Mesothelial cell of epicardium (in vitro differentiated cells): ENCODE measurements at regions not wholly inside any gene's neighbourhood (a gene's known extent, or its start where the extent isn't known, plus 50 kb on each side); places are given as distances from the start of the nearest gene placed in this dataset.

Experiments used
- DNase-seq, 2 experiments: peaks; one replicate each; pipeline ENCODE4 v3.0.0; 2021; ENCODE audit warnings: low spot score in 2 of 2; ENCODE audit not compliant: unreplicated experiment in 2 of 2
- H3K27ac Mint-ChIP-seq: 2 replicates; pipeline ENCODE4 v1.8.0; 2021; ENCODE audit warnings: mixed read lengths
- H3K27me3 Mint-ChIP-seq: 2 replicates; pipeline ENCODE4 v1.8.0; 2021; ENCODE audit warnings: low read depth, mixed read lengths
- H3K36me3 Mint-ChIP-seq: 2 replicates; pipeline ENCODE4 v1.8.0; 2021; ENCODE audit warnings: mixed read lengths
- H3K4me1 Mint-ChIP-seq: 2 replicates; pipeline ENCODE4 v1.8.0; 2021; ENCODE audit warnings: mixed read lengths
- H3K4me3 Mint-ChIP-seq: 2 replicates; pipeline ENCODE4 v1.8.0; 2021; ENCODE audit warnings: mild to moderate bottlenecking, moderate library complexity, mixed read lengths
- H3K9me3 Mint-ChIP-seq: 2 replicates; pipeline ENCODE4 v1.8.0; 2021; ENCODE audit warnings: mixed read lengths
- TF ChIP-seq, protein P1 (sequence below): fragments of 200-600 bp; sonication (generic); IDR thresholded peaks from one replicate; pipeline ENCODE4 v1.5.0; 2021; ENCODE audit warnings: antibody characterized with exemption; ENCODE audit not compliant: unreplicated experiment

DNA sequence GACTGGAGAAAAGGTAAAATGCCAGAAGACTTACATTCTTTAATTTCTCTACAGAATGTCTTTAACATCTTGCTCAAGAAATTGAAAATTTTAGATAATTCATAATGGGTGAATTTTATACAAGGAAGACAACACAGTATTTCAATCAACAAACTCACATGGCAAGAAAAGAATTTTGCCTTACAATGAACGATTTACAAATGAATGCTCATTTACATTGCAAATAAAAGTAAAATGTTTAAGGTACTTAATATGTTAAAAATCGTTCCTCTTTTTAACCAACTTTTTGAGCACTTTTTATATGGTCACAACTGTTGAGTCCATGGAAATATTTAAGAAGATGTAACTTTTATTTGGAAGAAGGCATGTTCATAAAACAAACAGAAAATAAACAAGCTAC is 174.8 kb upstream of the UBE2E2 start:
- TF ChIP-seq, protein P1, sequence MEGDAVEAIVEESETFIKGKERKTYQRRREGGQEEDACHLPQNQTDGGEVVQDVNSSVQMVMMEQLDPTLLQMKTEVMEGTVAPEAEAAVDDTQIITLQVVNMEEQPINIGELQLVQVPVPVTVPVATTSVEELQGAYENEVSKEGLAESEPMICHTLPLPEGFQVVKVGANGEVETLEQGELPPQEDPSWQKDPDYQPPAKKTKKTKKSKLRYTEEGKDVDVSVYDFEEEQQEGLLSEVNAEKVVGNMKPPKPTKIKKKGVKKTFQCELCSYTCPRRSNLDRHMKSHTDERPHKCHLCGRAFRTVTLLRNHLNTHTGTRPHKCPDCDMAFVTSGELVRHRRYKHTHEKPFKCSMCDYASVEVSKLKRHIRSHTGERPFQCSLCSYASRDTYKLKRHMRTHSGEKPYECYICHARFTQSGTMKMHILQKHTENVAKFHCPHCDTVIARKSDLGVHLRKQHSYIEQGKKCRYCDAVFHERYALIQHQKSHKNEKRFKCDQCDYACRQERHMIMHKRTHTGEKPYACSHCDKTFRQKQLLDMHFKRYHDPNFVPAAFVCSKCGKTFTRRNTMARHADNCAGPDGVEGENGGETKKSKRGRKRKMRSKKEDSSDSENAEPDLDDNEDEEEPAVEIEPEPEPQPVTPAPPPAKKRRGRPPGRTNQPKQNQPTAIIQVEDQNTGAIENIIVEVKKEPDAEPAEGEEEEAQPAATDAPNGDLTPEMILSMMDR: no peak
- H3K9me3 Mint-ChIP-seq: peaks cover 42% of the 10 kb centered on the region

DNA sequence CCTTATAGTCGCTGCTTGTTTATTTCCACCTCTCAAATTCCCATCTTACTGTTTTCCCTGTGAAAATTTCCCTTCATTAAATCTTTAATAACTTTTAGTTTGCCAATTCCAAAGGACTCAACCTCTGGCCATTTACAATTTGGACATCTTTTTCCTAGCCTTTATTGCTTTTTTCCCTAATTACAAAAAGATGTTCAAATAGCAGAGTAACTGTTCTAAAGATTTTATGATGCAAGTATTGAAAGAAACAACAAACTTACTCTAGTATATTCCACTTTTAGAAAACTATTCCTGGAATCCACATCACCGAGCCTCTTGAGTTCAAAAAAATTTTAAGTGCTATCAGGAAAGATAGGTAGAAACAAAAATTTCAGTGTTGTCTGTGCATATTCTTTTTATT is 174.1 kb upstream of the UBE2E2 start:
- Mint-ChIP-seq H3K9me3 (peaks cover 42% of the 10 kb centered on the region), H3K27ac (no peak overlapping the region), H3K4me3 (no peak overlapping the region), H3K27me3 (peaks cover 8% of the 10 kb centered on the region), H3K4me1 (peaks cover 5% of the 10 kb centered on the region), H3K36me3 (peaks cover 2% of the 10 kb centered on the region)
- no peak for DNase-seq
- TF ChIP-seq, protein P1: no peak

More for the DNA sequence above, 174.8 kb upstream of the UBE2E2 start:
- H3K4me1 Mint-ChIP-seq: peaks cover 5% of the 10 kb centered on the region
- peaks cover 4% of the 10 kb centered on the region for H3K27me3 Mint-ChIP-seq
- H3K4me3 Mint-ChIP-seq: no peak overlapping the region
- H3K36me3 Mint-ChIP-seq: peaks cover 2% of the 10 kb centered on the region
- no peak overlapping the region for H3K27ac Mint-ChIP-seq
- DNase-seq: no peak

DNA sequence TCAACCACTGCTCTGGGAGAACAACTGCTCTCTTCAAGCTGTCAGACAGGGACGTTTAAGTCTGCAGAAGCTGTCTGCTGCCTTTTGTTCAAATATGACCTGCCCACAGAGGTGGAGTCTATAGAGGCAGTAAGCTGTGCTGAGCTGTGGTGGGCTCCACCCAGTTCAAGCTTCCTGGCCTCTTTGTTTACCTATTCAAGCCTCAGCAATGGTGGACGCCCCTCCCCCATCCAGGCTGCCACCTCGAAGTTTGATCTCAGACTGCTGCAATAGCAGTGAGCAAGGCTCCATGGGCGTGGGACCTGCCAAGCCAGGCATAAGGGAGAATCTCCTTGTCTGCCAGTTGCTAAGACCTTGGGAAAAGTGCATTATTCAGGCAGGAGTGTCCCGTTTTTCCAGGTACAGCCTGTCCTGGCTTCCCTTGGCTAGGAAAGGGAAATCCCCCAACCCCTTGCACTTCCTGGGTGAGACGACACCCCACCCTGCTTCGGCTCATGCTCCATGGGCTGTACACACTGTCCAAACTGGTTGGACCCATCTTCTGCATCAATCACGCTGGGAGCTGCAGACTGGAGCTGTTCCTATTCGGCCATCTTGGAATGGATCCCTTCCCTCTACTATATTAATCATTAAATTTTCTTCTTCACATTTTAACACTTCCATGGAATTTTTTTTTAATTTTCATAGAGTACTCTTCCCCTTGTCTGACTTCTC is 167.0 kb upstream of the UBE2E2 start:
- Mint-ChIP-seq H3K4me1 (peaks cover 9% of the 10 kb centered on the region), H3K4me3 (no peak overlapping the region), H3K27me3 (peaks cover 8% of the 10 kb centered on the region), H3K27ac (no peak overlapping the region), H3K9me3 (peaks cover 32% of the 10 kb centered on the region), H3K36me3 (no peaks in the 10 kb centered on the region)
- TF ChIP-seq, protein P1: no peak
- no peak for DNase-seq

DNA sequence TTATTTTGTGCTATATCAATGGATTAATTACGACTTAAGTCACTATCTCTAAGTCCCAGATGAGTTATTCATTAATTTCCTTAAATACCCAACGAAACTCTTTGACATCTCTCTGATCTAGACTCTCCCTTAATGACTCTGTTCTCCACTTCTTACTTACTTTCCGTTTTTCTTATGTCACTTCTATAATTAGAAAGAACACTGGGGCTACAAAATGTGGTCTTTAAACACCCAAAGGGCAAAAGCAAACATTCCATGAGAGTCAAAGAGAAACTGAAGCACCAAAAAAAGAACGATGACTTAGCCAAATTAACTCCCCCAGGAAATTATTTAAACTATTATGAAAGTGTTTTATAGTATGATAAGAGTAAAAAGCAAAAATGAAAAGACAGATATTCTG is 166.4 kb upstream of the UBE2E2 start:
- DNase-seq: no peak
- no peak overlapping the region for H3K27ac Mint-ChIP-seq
- TF ChIP-seq, protein P1: no peak
- no peak overlapping the region for H3K4me3 Mint-ChIP-seq
- no peaks in the 10 kb centered on the region for H3K36me3 Mint-ChIP-seq
- H3K27me3 Mint-ChIP-seq: peaks cover 8% of the 10 kb centered on the region
- peaks cover 25% of the 10 kb centered on the region for H3K9me3 Mint-ChIP-seq
- H3K4me1 Mint-ChIP-seq: peaks cover 9% of the 10 kb centered on the region

- no peak for DNase-seq
- TF ChIP-seq, protein P1: no peak
Observed at GRCh38 chr3:23038471-23038870, 164.7 kb upstream of the UBE2E2 start.

More at GRCh38 chr3:23038471-23038870, 164.7 kb upstream of the UBE2E2 start:
- peaks cover 9% of the 10 kb centered on the region for H3K4me1 Mint-ChIP-seq
- H3K27ac Mint-ChIP-seq: no peak overlapping the region
- peaks cover 15% of the 10 kb centered on the region for H3K9me3 Mint-ChIP-seq
- no peak overlapping the region for H3K4me3 Mint-ChIP-seq
- peaks cover 3% of the 10 kb centered on the region for H3K27me3 Mint-ChIP-seq
- no peaks in the 10 kb centered on the region for H3K36me3 Mint-ChIP-seq
